IMR-90 (cell line): ENCODE measurements at regions not wholly inside any gene's neighbourhood (a gene's known extent, or its start where the extent isn't known, plus 50 kb on each side); places are given as distances from the start of the nearest gene placed in this dataset.

Source experiments
- ATAC-seq: fragments of 200-7000 bp; cut with Tn5 transposase; 2 replicates; pipeline ENCODE4 v1.9.1; 2020; ENCODE audit warnings: low read depth, mild to moderate bottlenecking, moderate library complexity
- BruUV-seq: library from RNA; stranded (reverse); fragments of 400-500 nt; replicated peaks from 2 replicates; lab custom pipeline; 2021; lab: Mats Ljungman, UMichigan
- CTCF ChIA-PET: fragments of 300-600 bp; formaldehyde crosslinking; extraction: SDS; loops from one replicate; lab custom pipeline; 2021; ENCODE audit warnings: antibody characterized with exemption; lab: Yijun Ruan, JAX
- POLR2A ChIA-PET: fragments of 300-600 bp; sonication (Branson Sonifier 250); formaldehyde crosslinking; loops from one replicate; lab custom pipeline; 2022; ENCODE audit warnings: antibody characterized with exemption; ENCODE audit not compliant: unreplicated experiment; lab: Charles Lee
- DNase-seq: peaks from one replicate; pipeline ENCODE4 v3.0.0; 2013
- H2AFZ ChIP-seq: replicated peaks from 2 replicates; pipeline ENCODE3; 2013; ENCODE audit warnings: low read length, mild to moderate bottlenecking; ENCODE audit not compliant: poor library complexity
- H2AK5ac ChIP-seq: 2 replicates; pipeline ENCODE4 v1.6.1; 2013; ENCODE audit warnings: low read depth, low read length, inconsistent platforms
- H2AK9ac ChIP-seq: replicated peaks from 2 replicates; pipeline ENCODE3; 2013; ENCODE audit warnings: mild to moderate bottlenecking, low read depth, low read length, moderate library complexity; ENCODE audit not compliant: poor library complexity
- H2BK120ac ChIP-seq: 2 replicates; pipeline ENCODE4 v1.6.1; 2013; ENCODE audit warnings: low read depth, low read length, inconsistent platforms
- H2BK15ac ChIP-seq: 3 replicates; pipeline ENCODE4 v1.6.1; 2013; ENCODE audit warnings: low read depth, low read length, inconsistent platforms
- H2BK20ac ChIP-seq: 2 replicates; pipeline ENCODE4 v1.6.1; 2013; ENCODE audit warnings: low read depth, mild to moderate bottlenecking, inconsistent platforms, low read length, moderate library complexity
- H2BK5ac ChIP-seq: 2 replicates; pipeline ENCODE4 v1.6.1; 2013; ENCODE audit warnings: mild to moderate bottlenecking, low read depth, low read length, inconsistent platforms; ENCODE audit not compliant: poor library complexity, severe bottlenecking
- H3K14ac ChIP-seq: replicated peaks from 2 replicates; pipeline ENCODE4 v1.6.1; 2013; ENCODE audit warnings: low read depth, low read length, inconsistent platforms
- H3K18ac ChIP-seq: 2 replicates; pipeline ENCODE4 v1.6.1; 2013; ENCODE audit warnings: low read depth, low read length, control low read depth
- H3K23ac ChIP-seq: 2 replicates; pipeline ENCODE4 v1.6.1; 2013; ENCODE audit warnings: low read depth, low read length, inconsistent platforms
- H3K27ac ChIP-seq: 2 replicates; pipeline ENCODE4 v1.5.1; 2013; ENCODE audit warnings: mild to moderate bottlenecking, control low read depth, low read length; ENCODE audit not compliant: insufficient read depth
- H3K27me3 ChIP-seq: 2 replicates; pipeline ENCODE4 v1.6.1; 2013; ENCODE audit warnings: low read length; ENCODE audit not compliant: control insufficient read depth, insufficient read depth
- H3K36me3 ChIP-seq: 2 replicates; pipeline ENCODE4 v1.6.1; 2013; ENCODE audit warnings: low read length, mixed read lengths; ENCODE audit not compliant: control insufficient read depth, insufficient read depth
- H3K4ac ChIP-seq: 2 replicates; pipeline ENCODE4 v1.6.1; 2013; ENCODE audit warnings: low read depth, low read length, inconsistent platforms
- H3K4me1 ChIP-seq: 2 replicates; pipeline ENCODE4 v1.6.1; 2013; ENCODE audit warnings: low read length, mixed read lengths; ENCODE audit not compliant: control insufficient read depth, insufficient read depth
- H3K4me2 ChIP-seq: 2 replicates; pipeline ENCODE4 v1.6.1; 2013; ENCODE audit warnings: low read depth, mild to moderate bottlenecking, control low read depth, low read length, moderate library complexity
- H3K4me3 ChIP-seq: 2 replicates; pipeline ENCODE4 v1.5.1; 2013; ENCODE audit warnings: low read depth, mild to moderate bottlenecking, control low read depth, low read length, moderate library complexity; ENCODE audit not compliant: insufficient read depth
- H3K56ac ChIP-seq: 2 replicates; pipeline ENCODE4 v1.6.1; 2013; ENCODE audit warnings: low read length, inconsistent platforms; ENCODE audit not compliant: insufficient read depth; ENCODE audit errors: extremely low read depth
- H3K79me1 ChIP-seq, 2 experiments: 2 replicates each; pipeline ENCODE4 v1.6.1; 2013; ENCODE audit warnings: low read length in 2 of 2, inconsistent platforms in 1 of 2, low read depth in 1 of 2
- H3K9ac ChIP-seq: 2 replicates; pipeline ENCODE4 v1.6.1; 2013; ENCODE audit warnings: low read depth, low read length, control low read depth
- H3K9me1 ChIP-seq: 2 replicates; pipeline ENCODE4 v1.6.1; 2013; ENCODE audit warnings: low read length, inconsistent platforms; ENCODE audit not compliant: insufficient read depth
- H3K9me3 ChIP-seq: 2 replicates; pipeline ENCODE4 v1.6.1; 2013; ENCODE audit warnings: low read length; ENCODE audit not compliant: control insufficient read depth, insufficient read depth
- H4K20me1 ChIP-seq: 2 replicates; pipeline ENCODE4 v1.6.1; 2013; ENCODE audit warnings: low read length, inconsistent platforms; ENCODE audit not compliant: insufficient read depth
- H4K5ac ChIP-seq: 2 replicates; pipeline ENCODE4 v1.6.1; 2013; ENCODE audit warnings: mild to moderate bottlenecking, low read depth, low read length, control low read depth
- H4K8ac ChIP-seq, 2 experiments: 2 replicates each; pipeline ENCODE4 v1.6.1; 2013; ENCODE audit warnings: low read depth in 2 of 2, low read length in 2 of 2, control low read depth in 1 of 2, inconsistent platforms in 1 of 2
- H4K91ac ChIP-seq: 2 replicates; pipeline ENCODE4 v1.6.1; 2013; ENCODE audit warnings: low read depth, low read length, inconsistent platforms; ENCODE audit not compliant: insufficient read depth
- BHLHE40 ChIP-seq: fragments of 150-350 bp; IDR thresholded peaks from 2 replicates; pipeline ENCODE4 v1.6.1; 2016; ENCODE audit warnings: mild to moderate bottlenecking, low read depth, low read length
- CHD1 ChIP-seq: IDR thresholded peaks from 2 replicates; pipeline ENCODE4 v1.6.1; 2012; ENCODE audit warnings: low read depth, low read length, improper control_type of control experiment
- WGBS, 2 experiments: methylation state at CpG; one replicate each; pipeline versions ENCODE4 v1.1.5 to v1.1.7; 2013; ENCODE audit warnings: missing lambda C conversion rate in 2 of 2; ENCODE audit not compliant: insufficient read length in 1 of 2; ENCODE audit errors: extremely low coverage in 2 of 2; 5-methylcytosine and 5-hydroxymethylcytosine counted together
- dilution Hi-C: fragments of 300-500 bp; cut with HindIII; formaldehyde crosslinking; loops from one replicate; pipeline ENCODE4 v1.14.3; 2018; ENCODE audit warnings: low sequenced_read_pairs; ENCODE audit not compliant: unreplicated experiment
- in situ Hi-C: fragments of 300-500 bp; cut with MboI; formaldehyde crosslinking; loops from 3 replicates; pipeline ENCODE4 v1.14.3; 2019; ENCODE audit warnings: low sequenced_read_pairs, inconsistent platforms, mixed read lengths
- intact Hi-C: fragments of 100-400 bp; cut with micrococcal nuclease; formaldehyde crosslinking; loops from 2 replicates; pipeline ENCODE4 v1.10.0; 2022
- TF ChIP-seq, protein P1 (sequence below): fragments of 150-350 bp; IDR thresholded peaks from 2 replicates; pipeline ENCODE4 v1.6.1; 2016; ENCODE audit warnings: low read depth, mild to moderate bottlenecking, low read length, moderate library complexity, borderline replicate concordance

DNA sequence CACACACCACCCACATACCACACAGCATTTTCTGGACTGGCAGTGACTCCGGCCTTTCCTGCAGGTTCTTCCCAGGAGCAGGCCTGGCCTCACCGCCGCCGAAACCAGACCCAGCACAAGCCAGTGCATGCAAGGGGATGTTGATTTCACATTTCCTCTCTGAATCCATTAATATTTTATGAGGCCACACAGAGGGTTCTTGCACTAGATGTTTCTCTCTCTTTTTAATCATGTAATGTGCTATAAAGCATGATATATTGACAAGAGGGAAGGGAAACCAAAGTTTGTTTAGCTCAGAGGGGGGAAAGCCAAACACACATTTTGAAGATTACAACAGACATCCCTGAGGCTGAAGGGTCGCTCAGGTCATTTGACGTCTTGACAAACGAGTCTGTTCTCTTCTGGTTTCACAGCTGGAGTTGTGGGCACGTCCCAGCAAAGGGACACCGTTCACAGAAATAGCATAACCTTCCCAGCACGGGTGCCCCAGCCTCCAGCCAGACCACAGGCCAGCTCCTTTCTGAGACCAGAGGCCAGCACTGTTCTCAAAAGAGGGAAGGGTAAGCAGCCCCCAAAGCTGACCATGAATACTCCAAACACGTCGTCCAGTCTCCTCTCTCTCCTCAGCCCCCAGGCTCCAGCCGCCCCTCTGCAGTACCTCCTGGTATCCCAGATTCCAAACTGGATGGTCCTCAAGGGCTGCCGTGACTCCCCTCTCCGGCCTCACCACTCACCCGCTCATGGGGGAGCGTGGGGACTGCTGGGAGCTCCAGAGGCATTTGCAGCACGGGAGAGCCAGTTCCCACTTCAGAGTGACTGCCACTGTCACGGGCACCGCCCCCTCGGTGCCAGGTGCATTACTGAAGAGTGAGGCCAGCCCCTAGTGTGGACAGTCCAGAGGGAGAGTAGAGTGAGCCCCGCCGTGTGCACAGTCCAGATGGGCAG is 340.3 kb upstream of the SALL3 start:
- Histone ChIP-seq H3K27ac (no peak overlapping the region), H3K36me3 (no peaks in the 10 kb centered on the region), H3K18ac (no peak overlapping the region), H3K4ac (no peak overlapping the region), H3K56ac (no peak overlapping the region), H2BK5ac (peak overlapping the region; percentile 81), H3K79me1 (no peaks in the 10 kb centered on the region), H4K91ac (no peak overlapping the region), H4K5ac (no peak overlapping the region), H3K9me1 (no peaks in the 10 kb centered on the region), H2BK20ac (no peak overlapping the region), H3K4me1 (no peaks in the 10 kb centered on the region), H3K14ac (no peak overlapping the region), H2BK120ac (no peak overlapping the region), H3K4me3 (no peak overlapping the region), H3K23ac (no peak overlapping the region), H3K9me3 (peaks cover 62% of the 10 kb centered on the region), H4K8ac (no peak overlapping the region), H3K9ac (no peak overlapping the region), H4K20me1 (no peaks in the 10 kb centered on the region), H2AK9ac (no peak overlapping the region), H2BK15ac (no peak overlapping the region), H3K27me3 (no peaks in the 10 kb centered on the region), H2AFZ (no peak overlapping the region), H3K4me2 (no peak overlapping the region), H2AK5ac (no peak overlapping the region)
- dilution Hi-C loops, result no loop called here
- in situ Hi-C loops, result no loop called here
- ChIA-PET POLR2A (no interaction called here), CTCF (no interaction called here)
- ATAC-seq (no peak), DNase-seq (no peak)
- intact Hi-C loops, result no loop called here
- TF ChIP-seq, protein P1, sequence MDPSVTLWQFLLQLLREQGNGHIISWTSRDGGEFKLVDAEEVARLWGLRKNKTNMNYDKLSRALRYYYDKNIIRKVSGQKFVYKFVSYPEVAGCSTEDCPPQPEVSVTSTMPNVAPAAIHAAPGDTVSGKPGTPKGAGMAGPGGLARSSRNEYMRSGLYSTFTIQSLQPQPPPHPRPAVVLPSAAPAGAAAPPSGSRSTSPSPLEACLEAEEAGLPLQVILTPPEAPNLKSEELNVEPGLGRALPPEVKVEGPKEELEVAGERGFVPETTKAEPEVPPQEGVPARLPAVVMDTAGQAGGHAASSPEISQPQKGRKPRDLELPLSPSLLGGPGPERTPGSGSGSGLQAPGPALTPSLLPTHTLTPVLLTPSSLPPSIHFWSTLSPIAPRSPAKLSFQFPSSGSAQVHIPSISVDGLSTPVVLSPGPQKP, result no peak
- TF ChIP-seq CHD1 (no peak), BHLHE40 (no peak)
- no TSS peak for BruUV-seq
- 50% methylated on average over 6 of the region's 23 CpGs; no CpG with 5 or more reads in 1 of the 2 experiments for WGBS, 2 experiments
